ENCODE measurements at regions not wholly inside any gene's neighbourhood (a gene's known extent, or its start where the extent isn't known, plus 50 kb on each side); places are given as distances from the start of the nearest gene placed in this dataset.

- TF ChIP-seq POLR2A (IDR thresholded peaks at IDR 0.05) (no peak), EP300 (IDR thresholded peaks at IDR 0.05; ENCODE audit: low read depth) (no peak), POLR2AphosphoS5 (IDR thresholded peaks at IDR 0.05) (no peak)
- TF ChIP-seq, protein P1, sequence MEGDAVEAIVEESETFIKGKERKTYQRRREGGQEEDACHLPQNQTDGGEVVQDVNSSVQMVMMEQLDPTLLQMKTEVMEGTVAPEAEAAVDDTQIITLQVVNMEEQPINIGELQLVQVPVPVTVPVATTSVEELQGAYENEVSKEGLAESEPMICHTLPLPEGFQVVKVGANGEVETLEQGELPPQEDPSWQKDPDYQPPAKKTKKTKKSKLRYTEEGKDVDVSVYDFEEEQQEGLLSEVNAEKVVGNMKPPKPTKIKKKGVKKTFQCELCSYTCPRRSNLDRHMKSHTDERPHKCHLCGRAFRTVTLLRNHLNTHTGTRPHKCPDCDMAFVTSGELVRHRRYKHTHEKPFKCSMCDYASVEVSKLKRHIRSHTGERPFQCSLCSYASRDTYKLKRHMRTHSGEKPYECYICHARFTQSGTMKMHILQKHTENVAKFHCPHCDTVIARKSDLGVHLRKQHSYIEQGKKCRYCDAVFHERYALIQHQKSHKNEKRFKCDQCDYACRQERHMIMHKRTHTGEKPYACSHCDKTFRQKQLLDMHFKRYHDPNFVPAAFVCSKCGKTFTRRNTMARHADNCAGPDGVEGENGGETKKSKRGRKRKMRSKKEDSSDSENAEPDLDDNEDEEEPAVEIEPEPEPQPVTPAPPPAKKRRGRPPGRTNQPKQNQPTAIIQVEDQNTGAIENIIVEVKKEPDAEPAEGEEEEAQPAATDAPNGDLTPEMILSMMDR (IDR thresholded peaks at IDR 0.05) = no peak
These were observed 174.7 kb downstream of the CD47 start for GRCh38 chr3:107916171-107916570.

All from transverse colon (tissue), 4 donors.